HG03571 (cell line): ENCODE measurements at regions not wholly inside any gene's neighbourhood (a gene's known extent, or its start where the extent isn't known, plus 50 kb on each side); places are given as distances from the start of the nearest gene placed in this dataset.
"Not testable (repeated sequence)": the region's sequence is repeated elsewhere in the genome, so short reads cannot be mapped to it uniquely, and the experiment has no call there.

Source experiments
- ATAC-seq: cut with Tn5 transposase; IDR thresholded peaks from one replicate; pipeline ENCODE4 v1.9.1; 2021; ENCODE audit not compliant: unreplicated experiment

DNA sequence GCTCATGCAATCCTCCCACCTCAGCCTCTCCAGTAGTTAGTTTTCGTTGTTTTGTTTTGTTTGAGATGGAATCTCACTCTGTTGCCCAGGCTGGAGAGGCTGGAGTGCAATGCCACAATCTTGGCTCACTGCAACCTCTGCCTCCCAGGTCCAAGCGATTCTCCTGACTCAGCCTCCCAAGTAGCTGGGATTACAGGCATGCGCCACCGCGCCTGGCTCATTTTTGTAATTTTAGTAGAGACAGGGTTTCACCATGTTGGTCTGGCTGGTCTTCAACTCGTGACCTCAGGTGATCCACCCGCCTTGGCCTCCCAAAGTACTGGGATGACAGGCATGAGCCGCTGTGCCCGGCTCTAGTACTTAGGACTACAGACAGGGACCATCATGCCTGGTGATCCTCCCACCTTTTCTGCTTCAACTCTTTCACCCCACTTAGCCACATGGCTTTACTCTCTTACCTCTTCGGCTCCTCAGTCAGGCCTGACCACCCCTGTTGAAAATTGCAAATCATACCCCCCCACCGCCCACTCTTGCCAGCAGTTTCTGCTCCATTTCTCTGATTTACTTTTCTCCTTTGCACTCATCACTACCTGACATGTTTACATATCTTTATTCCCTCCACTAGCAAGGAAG lies 157.1 kb upstream of the GRK3 start:
- ATAC-seq = no peak

DNA sequence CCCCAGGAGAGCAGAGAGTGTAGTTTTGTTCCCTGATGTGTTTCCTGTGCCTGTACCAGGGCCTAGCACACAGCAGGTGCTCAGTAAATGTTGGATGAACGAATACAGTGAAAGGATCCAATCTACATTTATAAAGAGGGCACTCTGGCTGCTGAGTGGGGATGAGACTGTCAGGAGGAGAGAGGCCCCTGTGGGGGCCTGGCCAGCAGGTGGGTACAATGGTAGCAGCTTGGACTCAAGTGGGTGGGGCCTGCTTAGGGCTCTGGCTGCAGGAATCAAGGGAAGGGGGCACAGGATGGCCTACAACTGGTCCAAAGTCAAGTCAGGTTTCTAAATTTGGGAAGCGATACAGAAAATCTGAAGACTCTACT lies 156.6 kb upstream of the GRK3 start:
- no peak for ATAC-seq

DNA sequence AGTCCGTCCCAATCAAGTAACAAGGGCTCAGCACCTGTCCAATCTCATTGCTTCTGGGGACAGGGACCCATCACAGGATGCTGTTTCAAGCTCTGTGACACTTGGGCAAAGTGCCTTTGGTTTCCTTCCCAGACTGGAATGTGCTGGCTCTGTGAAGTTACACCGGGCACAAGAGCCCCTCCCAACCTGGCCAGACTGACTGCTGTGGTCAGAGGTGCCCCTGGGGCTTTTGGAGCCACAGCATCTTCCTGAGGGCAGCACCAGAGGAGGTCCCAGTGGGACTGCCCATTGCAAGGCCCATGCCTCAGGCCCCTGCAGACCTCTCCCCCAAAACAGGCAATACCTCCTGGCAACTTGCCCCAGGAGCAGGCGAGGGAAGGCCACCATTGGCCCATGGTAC lies 155.2 kb upstream of the GRK3 start:
- no peak for ATAC-seq

DNA sequence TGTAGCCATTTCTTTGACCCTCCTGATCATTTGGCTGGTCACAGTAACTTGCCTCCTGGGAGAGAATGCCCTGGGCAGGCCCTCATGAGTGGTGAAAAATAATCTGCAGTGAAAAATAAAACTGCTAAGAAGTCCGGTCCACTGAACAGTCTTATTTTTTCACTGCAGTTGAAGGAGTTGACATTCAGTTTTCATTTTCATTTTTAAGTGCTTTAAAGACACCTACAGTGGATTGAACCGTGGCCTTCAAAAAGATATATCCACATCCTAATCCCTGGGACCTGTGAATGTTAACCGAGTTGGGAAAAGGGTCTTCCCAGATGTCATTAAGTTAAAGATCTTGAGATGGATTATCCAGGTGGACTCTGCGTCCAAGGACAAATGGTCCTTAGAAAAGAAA lies 153.6 kb upstream of the GRK3 start:
- ATAC-seq = no peak

DNA sequence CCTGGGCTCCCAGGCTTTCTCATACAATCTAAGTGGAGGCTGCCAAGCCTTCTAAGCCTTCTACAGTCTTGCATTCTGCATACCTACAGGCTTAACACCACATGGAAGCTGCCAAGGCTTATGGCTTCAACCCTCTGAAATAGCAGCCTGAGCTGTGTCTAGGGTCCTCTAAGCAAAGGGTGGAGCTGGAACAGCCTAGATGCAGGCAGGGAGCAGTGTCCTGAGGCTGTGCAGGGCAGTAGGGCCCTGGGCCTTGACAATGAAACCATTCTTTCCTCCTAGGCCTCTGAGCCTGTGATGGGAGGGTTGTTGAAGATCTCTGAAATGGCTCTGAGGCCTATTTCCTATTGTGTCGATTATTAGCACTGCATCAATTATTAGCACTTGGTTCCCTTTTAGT lies 150.9 kb upstream of the GRK3 start:
- ATAC-seq = no peak

DNA sequence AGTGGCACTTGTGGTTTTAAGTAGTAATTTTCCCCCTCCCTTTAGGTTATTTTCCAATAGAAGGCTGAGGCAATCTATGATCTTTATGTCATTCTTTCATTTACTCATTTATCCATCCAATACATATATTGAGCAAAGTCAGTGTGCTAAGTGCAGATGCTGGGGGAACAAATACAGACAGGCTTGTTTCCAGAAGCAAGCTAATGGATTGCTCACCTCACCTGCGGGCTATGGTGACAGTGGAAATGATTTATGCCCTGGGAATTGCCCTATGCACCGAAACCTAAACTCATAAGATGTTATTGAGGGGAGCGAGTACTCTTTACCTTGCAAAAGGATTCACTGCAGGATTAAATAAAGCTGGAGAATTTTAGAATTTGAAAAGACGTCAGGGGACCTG lies 148.7 kb upstream of the GRK3 start:
- ATAC-seq = not testable (repeated sequence)

DNA sequence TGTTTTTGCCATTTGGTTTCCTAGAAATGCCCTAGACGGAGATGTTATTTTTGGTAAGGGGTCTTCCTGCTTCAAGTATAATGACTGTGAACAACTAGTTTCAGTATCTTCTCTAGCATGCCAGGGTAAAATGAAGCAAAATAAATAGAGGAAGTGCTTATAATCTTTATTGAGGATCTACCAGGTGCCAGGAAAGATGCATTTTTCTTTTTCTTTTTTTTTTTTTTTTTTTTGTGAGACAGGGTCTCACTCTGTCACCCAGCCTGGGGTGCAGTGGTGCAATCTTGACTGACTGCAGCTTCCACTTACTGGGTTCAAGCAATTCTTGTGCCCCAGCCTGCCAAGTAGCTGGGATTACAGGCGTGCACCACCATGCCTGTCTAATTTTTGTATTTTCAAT lies 146.6 kb upstream of the GRK3 start:
- ATAC-seq = not testable (repeated sequence)

DNA sequence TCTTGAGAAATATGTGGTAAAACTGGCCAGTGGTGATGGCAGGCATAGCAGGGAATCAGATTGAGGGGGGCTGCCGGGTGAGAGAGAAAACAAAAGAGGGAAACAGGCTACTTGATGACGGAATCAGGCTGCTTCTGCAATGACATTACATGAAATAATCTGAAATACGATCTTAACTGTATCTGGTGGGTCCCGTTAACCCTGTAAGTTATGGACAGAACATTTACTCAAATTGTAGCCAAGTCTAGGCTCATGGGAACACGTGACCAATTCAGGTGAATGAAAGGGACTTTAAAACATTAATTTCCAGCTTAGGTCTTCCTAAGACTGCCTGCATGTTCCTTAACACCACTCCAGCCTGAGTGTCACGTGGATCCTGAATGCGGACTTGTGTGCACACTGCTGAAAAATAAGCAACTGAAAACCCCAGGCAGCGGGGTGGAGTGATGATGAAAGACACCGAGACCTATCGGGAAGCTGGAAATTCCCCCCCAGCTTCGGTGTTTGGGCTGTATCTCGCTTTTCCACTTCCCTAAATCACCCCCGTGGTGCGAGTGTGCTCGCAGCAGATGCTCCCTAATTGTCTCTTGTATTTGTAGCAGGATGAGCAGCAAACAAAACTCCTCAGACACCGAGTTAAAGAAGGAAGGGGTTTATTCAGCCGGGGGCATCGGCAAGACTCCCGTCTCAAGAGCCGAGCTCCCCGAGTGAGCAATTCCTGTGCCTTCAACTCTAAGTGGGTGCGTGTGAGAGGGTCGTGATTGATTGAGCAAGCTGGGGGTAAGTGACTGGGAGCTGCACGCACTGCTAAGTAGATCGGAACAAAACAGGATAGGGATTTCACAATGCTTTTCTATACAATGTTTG lies 145.0 kb upstream of the GRK3 start:
- no peak for ATAC-seq

DNA sequence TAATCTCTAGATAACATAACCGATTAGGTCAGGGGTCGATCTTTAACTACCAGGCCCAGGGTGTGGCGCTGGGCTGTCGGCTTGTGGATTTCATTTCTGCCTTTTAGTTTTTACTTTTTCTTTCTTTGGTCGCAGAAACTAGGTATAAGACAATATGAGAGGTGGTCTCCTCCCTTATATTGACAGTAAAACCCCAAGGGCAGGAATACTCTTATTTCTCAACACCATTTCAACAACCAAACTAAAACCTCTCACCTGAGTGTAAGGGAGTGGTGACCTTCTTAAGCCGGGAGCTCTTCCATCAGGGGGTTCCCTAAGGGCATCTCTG lies 144.4 kb upstream of the GRK3 start:
- not testable (repeated sequence) for ATAC-seq

DNA sequence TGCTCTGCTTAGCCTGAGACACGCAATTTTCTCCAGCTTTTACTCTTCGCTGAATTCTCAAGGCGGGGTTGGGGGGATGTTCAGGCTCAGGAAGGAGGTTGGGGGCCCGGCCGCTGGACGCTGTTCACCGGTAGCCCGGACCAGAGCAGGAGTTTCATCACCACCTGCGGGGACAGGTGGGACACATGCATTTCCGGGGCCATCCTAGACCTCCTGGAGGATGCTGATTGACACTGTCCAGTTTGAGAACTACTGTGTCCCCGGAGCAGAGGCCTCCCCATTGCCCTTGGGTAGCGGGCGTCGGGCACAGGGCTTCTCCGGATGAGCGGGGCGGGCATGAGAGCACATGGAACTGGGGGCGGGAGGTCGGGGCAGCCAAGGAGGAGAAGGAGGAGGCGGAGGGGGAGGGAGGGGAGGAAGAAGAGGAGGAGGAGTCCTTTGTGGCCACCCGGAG lies 144.0 kb upstream of the GRK3 start:
- ATAC-seq = no peak

DNA sequence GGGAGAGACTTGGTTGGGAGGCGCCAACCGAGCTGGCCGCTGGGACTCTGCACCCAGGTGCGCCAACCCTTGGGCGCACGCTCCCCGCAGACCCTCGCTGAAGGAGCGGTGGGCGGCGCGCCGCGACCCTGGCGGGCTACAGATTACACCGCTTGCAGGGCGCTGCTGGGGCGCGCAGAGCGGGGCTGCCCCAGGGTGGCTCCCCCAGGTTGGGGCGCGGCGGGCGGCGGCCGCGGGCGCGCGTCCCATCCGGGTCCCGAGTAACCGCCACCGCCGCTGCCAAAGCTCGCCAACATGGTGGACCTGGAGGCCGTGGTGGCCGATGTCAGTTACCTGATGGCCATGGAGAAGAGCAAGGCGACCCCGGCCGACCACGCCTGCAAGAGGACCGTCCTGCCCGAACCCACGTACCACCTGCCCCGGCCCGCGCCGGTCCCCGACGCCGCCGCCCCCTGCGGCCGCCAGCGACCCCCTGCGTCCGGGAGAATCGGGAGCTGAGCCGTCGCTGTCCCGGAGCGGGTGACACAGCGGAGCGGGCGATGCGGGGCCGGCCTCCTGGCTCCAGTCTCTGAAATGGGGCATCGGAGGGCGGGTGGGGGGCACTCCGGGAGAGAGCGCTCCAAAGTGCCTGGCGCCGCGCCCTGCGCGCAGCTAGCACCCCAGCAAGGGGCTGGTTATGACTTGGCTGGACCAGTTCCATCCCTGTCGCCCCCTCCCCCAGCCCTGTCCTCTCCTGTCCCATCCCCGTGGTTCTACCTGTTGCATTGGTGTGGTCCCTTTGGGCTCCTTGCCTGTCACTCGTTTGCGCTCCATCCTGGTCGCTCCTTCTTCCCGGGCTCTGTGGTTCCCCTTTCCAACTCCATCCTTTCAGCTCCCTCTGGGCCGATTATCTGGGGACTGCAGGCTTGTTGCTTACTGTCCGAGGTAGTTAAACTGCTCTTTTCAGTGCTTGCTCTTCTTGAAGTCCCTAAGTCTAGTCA lies 143.3 kb upstream of the GRK3 start:
- no peak for ATAC-seq

DNA sequence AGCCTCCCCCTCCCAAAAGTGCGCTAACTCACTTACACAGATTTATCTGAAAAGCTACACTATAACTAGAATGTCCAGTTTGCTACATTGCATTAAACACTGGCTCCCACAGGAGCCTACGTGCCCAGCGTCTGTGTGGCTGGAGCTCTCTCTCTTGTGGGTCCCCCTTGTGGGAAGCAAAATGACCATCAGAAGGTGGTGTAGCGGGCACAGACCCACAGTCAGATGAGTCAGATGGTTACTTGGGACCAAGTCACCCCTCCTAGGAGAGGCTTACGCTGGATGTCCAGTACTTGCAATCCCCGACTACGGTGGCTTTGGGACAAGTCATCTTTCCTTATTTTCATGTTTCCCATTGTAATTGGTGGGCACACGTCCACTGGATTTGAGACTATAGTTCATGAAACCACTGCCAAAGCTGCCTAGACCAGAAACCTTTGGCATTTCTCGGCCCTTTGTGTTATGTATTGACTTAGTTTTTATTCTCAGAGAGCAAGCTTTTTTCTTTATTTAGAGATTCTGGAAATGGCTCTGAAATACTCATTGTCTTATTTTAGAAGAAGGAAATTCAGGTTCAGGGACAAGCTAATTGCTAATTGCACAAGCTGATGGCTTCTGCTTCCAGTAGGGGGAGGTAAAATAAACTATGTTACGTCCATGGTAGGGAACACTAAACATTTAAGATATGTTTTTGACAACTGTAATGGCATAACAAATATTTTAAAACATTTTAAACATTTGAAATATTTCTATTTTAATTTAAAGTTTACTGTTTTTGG lies 137.8 kb upstream of the GRK3 start:
- not testable (repeated sequence) for ATAC-seq

DNA sequence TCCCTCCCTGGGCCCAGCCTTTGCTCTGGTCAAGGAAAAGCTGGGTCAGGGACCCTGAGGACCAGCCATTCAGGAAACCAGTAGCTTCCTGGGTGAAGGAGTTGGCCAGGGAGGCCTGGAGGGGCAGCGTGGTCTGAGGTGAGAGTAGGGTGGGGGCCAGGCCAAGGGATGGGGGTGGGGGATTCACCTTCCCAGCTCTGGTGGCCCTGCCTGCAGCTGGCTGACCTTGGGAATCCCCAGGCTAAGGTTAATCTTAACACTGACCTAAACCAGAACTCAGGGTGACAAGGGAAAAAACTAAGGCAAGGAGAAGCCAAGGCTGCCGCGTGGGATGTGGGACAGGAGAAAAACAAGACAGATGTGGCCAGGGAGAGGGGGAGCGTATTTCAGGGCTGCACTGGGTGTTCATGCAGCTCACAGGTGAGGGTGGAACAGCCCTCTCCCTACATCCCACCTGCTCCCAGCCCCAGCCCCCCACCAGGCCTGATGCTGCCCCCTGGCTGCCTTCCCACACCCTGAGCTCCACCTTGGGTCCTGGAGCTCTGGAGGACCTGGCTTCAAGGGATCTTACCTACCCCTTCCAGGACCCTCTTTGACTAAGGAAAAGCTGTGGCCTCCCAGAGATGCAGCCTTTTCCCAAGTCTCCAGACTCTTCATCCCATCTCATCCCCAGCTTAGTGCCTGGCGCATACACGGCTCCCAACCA lies 132.7 kb upstream of the GRK3 start:
- ATAC-seq = not testable (repeated sequence)

DNA sequence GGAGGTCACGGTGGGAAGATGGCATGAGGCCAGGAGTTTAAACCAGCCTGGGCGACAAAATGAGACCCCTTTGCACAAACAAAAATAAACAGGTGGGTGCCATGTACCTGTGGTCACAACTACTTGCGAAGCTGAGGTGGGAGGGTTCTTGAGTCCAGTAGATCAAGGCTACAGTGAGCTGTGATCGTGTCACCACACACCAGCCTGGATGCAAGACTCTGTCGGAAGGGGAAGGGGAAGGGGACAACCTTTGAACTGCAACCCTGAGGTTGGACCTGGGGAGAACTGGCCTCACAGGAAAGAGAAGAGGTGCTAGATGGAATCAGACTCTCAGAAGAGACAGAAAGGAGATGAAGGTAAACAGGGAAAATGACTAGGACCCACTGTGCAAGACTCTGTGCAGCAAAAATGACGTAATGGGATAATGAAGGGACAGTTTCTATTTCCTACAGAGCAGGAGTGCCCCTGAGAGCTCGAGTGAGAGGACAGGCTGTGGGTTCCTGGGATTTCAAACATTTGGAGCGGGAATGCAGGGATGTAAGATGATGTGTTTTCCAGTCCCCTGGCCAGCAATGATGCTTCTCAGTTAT lies 131.0 kb upstream of the GRK3 start:
- ATAC-seq = not testable (repeated sequence)

DNA sequence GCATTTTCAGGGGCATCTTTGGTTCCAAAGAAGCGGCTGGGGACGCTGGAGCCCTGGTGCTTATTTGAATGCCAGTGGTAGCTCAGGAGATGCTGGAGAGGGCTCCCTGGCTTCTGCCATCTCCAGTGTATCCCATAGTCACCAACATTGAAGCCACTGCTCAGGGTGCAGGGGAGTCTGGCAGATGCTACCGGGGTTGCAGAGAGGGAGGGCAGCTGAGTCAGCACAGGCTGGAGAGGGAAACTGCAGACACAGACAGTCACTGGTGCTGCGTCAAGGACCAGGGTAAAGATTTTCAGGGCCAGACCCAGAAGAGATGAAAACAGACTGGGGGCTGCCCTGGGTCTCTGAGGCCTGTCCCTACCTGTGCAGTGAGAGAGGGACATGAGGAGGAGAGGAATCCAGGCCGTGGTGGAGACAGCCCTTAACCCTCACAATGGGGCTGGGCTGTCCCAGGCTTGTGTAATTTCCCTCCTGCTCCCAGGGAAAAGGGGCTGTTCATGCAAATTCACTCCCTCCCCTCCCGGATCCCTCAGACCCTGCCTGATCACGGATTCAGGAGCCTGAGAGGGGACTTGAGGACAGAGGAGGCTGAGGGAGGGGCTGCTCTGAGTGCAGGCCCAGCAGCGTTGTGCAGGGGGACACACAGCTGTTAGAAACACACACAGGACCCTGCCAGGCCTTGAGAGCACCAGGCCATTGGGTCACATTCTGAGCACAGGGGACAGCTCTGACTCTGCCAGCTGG lies 126.9 kb upstream of the GRK3 start:
- ATAC-seq = no peak

DNA sequence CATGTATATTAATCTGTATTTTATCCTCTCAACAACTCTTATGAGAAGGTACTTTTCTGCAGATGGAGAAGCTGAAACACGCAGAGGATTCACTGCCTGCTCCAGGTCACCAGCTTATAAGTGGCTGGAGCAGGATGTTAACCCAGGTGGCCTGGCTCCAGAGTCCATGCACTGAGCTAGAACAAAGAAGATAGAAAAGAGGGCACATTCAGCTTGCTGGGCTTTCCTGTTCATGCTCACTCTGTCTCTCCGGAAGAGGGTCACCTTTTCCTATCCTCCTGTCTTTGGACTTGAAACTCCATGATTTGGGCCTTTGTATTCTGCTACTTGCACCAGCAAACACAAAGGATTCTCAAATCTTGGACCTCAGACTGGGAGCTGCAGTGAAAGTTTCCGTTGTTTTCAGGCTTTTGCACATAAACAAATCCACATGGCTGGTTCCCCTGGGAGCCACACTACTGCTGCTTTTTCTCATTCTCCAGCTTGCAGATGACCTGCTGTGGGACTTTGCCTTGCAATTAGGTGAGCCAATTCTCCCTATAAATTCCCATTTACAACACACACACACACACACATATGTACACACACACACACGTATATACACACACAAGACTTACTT lies 117.3 kb upstream of the GRK3 start:
- no peak for ATAC-seq

DNA sequence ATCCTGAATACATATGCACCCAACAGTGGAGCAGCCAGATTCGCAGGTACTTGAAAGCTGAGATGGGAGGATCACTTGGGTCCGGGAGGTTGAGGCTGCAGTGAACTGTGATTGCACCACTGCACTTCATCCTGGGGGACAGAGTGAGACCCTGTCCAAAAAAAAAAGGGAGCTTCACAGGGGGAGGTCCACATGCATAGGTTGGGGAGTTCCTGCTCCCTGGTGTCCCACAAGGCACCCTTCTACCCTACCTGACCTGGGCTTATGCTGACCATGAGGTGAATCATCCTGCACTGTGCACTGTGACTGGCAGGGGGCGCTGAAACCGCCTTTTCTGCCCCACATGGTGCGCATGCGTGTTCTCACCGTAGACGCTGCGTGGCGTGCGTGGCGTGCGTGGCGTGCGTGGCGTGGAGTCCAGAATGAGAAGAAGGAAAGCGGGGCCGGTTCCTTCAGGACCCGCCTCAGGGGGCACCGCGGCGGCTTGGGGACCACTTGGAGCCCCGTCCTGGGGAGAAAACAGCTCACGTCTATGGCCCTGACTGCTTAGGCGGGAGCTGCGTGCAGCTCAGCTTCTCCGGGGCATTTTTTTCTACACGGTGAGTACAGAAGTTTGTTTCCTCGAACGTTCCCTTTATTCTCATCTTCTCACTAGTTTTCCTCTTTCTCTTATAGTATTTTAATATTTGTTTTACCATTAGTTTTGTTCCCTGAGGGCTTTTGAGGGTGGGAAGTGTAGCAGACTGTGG lies 116.6 kb upstream of the GRK3 start:
- peak; percentile 83 for ATAC-seq
